ENCODE measurements at regions not wholly inside any gene's neighbourhood (a gene's known extent, or its start where the extent isn't known, plus 50 kb on each side); places are given as distances from the start of the nearest gene placed in this dataset.

- TF ChIP-seq ZNF24 (tag by site-specific recombination; IDR thresholded peaks at IDR 0.05) (no peak), ZNF433 (tag by site-specific recombination; IDR thresholded peaks at IDR 0.05; ENCODE audit: low read depth) (no peak), WT1 (tag by site-specific recombination; IDR thresholded peaks at IDR 0.05) (no peak), ZNF274 (IDR thresholded peaks at IDR 0.05; ENCODE audit: low read length) (no peak), ZNF274 (tag by site-specific recombination; IDR thresholded peaks at IDR 0.05; ENCODE audit: borderline replicate concordance) (no peak), SP3 (tag by site-specific recombination; IDR thresholded peaks at IDR 0.05) (no peak), GLI4 (tag by site-specific recombination; IDR thresholded peaks at IDR 0.05) (no peak), ZNF175 (tag by site-specific recombination; IDR thresholded peaks at IDR 0.05) (no peak), ELK4 (IDR thresholded peaks at IDR 0.05; ENCODE audit: borderline replicate concordance, low read depth, low read length) (no peak), ZBTB7A (tag by site-specific recombination; IDR thresholded peaks at IDR 0.05; ENCODE audit: low read depth) (no peak), TSHZ1 (tag by site-specific recombination; IDR thresholded peaks at IDR 0.05; ENCODE audit: borderline replicate concordance) (no peak), ZNF302 (tag by site-specific recombination; IDR thresholded peaks at IDR 0.05; ENCODE audit: low read depth) (no peak), ZNF785 (tag by site-specific recombination; IDR thresholded peaks at IDR 0.05) (no peak)
- TF ChIP-seq, protein P1, sequence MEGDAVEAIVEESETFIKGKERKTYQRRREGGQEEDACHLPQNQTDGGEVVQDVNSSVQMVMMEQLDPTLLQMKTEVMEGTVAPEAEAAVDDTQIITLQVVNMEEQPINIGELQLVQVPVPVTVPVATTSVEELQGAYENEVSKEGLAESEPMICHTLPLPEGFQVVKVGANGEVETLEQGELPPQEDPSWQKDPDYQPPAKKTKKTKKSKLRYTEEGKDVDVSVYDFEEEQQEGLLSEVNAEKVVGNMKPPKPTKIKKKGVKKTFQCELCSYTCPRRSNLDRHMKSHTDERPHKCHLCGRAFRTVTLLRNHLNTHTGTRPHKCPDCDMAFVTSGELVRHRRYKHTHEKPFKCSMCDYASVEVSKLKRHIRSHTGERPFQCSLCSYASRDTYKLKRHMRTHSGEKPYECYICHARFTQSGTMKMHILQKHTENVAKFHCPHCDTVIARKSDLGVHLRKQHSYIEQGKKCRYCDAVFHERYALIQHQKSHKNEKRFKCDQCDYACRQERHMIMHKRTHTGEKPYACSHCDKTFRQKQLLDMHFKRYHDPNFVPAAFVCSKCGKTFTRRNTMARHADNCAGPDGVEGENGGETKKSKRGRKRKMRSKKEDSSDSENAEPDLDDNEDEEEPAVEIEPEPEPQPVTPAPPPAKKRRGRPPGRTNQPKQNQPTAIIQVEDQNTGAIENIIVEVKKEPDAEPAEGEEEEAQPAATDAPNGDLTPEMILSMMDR (tag by site-specific recombination; IDR thresholded peaks at IDR 0.05) = no peak
- TF ChIP-seq, protein P2, sequence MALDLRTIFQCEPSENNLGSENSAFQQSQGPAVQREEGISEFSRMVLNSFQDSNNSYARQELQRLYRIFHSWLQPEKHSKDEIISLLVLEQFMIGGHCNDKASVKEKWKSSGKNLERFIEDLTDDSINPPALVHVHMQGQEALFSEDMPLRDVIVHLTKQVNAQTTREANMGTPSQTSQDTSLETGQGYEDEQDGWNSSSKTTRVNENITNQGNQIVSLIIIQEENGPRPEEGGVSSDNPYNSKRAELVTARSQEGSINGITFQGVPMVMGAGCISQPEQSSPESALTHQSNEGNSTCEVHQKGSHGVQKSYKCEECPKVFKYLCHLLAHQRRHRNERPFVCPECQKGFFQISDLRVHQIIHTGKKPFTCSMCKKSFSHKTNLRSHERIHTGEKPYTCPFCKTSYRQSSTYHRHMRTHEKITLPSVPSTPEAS (tag by site-specific recombination; IDR thresholded peaks at IDR 0.05) = no peak
Measured at GRCh38 chr10:63915240-63915639, 394.0 kb downstream of the REEP3 start.
